GM19452 (cell line): ENCODE measurements at regions not wholly inside any gene's neighbourhood (a gene's known extent, or its start where the extent isn't known, plus 50 kb on each side); places are given as distances from the start of the nearest gene placed in this dataset.
"Not testable (repeated sequence)": the region's sequence is repeated elsewhere in the genome, so short reads cannot be mapped to it uniquely, and the experiment has no call there.

Experiments used
- ATAC-seq: cut with Tn5 transposase; IDR thresholded peaks from one replicate; pipeline ENCODE4 v1.9.1; 2021; ENCODE audit not compliant: unreplicated experiment

DNA sequence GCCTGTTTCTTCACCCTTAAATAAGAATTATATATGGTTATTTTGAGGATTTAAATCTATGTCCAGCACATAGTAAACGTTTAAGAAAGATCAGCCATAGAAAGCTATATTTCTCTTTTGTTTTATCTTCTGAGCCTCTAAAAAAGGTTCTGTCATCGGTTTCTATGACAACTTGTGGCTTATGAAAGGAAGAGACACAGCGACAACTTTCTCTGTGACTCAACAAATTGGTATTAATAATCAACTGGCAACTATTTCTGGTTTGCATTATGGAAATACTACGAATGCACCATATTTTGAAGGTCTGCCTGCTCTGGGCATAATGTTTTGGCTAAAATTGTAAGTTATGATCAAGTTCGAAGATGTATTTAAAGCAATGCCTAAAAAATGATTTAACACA is 751.0 kb downstream of the CD109 start:
- ATAC-seq, result peak; percentile 95

GRCh38 chr6:74439123-74439811 is 743.3 kb downstream of the CD109 start:
- no peak for ATAC-seq

- ATAC-seq, result not testable (repeated sequence)
Observed at GRCh38 chr6:74438395-74438794, 742.4 kb downstream of the CD109 start.

DNA sequence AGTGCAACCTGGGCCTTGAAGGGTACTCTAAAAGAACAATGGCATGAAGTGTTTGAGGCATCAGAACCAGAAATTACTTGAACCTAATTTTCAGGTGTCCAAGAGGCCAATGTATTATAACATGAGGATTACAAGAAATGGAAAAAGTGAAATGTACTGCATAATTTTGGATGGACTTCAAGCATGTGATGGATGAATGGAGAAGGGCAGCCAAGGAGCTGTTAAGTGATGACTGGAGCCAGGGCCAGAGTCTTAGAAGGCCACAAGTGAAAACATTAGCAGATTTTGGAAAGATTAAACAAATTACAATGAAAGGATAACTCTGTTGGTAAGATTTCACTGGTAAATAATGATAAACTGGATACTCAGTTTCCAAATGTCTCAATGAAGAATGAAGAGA is 738.2 kb downstream of the CD109 start:
- no peak for ATAC-seq

DNA sequence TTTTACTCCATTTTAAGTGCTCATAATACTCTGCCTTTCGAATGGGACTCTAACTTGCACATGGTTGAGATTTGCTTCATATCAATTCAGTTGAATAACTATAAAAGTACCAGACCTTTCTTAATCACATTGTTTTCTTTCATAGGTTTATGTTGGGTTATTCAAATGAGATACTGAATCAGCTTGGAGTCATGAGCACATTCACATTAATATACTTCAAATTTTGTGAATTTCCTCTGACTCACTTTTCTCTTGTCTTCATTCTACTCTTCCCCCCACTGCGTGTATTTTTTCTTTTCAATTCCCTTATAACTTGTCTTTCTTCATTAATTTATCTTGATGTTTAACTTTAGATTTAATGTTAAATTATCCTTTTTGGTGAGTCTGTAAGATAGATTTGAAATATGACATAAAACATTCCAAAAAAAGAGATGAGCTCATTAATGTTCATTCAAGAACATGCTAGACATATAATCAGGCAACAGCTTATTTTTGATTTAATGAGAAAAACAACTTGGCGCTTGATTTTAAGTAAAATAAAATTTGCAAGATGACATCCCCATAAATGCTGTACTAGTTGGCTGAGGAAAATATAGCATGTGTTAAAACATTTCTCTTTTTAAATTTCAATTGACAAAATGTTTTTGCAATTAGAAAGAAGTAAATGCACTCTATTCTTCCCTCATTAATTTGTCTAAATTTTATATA is 736.0 kb downstream of the CD109 start:
- no peak for ATAC-seq

DNA sequence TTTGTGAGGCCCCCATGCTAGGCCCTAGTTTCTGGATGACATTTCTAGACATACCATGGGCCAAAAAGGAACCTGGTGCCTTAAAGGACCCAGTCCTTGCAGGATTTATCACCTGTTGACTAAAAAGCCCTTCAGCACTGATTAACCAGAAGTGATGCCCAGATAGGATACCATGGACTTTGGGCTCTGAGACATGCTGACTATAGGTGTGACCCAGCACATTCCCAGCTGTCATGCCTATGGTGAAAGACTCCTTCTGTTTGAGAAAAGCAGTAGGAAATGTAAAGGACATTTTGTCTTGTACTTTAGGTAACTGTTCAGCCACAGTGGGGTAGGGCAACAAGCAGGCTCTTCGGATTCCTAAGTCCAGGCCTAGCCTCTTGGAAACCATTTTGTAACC is 724.2 kb downstream of the CD109 start:
- ATAC-seq, result no peak

DNA sequence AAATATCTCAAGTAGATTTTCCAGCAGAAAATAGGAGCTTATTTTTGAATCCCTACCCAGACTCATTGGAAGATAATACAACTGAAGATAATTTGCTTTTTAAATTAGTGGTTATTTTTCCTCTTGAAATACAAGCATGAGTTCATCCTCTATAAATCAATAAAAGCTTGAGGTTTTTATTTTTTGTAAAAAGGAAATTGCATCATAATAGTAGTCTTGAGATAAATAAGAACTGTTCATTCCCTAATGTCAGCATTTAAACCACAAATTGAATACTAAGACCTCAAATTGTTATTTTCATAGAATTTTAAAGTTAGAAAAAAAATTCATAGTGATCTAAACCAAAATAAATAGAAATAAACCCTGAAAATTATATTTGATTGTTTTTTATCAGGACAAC is 719.1 kb downstream of the CD109 start:
- ATAC-seq, result no peak

DNA sequence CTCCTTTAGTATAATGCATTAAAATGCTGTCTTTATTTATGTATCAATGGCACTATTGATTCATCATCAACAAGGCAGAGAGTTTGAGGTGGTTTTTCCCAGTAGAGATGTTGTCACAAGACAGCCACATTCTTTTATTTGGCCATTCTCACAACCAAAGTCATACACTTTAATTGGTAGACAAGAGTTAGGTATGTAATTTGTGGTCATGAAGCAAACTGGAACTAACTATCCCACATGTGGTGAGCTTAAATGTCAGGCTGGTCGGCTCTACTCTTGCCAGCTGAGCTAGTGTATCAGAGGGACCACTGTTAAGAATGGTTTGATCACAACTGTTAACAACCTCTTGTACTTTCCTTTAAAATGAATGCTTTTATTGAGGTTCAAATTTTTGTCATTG is 714.6 kb downstream of the CD109 start:
- ATAC-seq, result no peak

DNA sequence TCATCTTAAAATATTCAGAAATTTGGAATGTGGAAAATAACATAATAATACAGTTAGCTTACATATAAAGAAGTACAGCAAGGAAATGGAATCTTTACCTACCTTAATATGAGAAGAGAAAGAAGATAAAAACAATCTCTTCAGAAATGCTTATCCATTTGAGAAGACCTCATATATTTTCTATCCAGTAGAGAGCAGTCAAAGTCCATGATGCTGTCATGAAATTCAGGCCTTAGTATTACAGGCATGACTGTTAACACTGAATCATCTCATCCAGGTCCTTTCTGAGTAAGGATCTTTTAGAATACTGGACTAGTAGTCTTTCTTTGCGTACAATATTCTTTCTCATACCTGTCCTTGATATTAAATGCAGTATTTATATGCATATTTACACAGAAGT is 713.4 kb downstream of the CD109 start:
- peak; percentile 66 for ATAC-seq

- no peak for ATAC-seq
Observed at GRCh38 chr6:74408844-74409243, 712.8 kb downstream of the CD109 start.

GRCh38 chr6:74404366-74404765 is 708.4 kb downstream of the CD109 start:
- ATAC-seq, result no peak

DNA sequence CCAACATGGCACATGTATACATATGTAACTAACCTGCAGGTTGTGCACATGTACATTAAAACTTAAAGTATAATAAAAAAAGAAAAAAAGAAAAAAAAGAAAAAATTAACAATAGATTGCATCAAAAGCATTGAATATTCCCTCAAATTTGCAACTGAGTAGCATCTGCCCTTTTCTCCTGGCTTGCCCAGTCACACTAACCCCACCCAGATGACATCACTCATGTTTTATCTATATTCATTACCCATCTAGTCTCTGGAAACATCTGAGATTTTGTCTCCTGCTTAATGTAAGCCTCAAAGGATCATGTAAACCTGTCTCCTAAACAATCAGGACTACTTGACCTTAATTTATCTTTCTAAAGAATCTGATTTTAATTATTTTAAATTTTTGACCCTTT is 706.8 kb downstream of the CD109 start:
- no peak for ATAC-seq

DNA sequence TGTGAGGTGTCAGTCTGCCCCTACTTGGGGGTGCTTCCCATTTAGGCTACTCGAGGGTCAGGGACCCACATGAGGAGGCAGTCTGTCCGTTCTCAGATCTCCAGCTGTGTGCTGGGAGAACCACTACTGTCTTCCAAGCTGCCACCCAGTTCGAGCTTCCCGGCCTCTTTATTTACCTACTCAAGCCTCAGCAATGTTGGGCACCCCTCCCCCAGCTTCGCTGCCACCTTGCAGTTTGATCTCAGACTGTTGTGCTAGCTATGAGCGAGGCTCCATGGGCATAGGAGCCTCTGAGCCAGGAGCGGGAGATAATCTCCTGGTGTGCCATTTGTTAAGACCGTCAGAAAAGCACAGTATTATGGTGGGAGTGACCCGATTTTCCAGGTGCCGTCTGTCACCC is 682.4 kb downstream of the CD109 start:
- not testable (repeated sequence) for ATAC-seq

DNA sequence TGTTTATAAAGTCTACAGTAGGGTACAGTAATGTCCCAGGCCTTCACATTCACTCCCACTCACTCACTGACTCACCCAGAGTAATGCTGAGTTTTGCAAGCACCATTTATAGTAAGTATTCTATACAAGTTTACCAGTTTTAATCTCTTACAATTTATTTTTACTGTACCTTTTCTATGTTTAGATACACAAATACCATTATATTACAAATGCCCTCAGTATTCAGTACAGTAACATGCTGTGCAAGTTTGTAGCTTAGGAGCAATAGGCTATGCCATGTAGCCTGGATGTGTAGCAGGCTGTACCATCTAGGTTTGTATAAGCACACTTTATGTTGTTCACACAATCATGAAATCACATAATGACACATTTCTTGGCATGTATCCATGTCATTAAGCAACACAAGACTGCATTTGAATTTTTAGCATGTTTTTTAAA is 673.6 kb downstream of the CD109 start:
- no peak for ATAC-seq

DNA sequence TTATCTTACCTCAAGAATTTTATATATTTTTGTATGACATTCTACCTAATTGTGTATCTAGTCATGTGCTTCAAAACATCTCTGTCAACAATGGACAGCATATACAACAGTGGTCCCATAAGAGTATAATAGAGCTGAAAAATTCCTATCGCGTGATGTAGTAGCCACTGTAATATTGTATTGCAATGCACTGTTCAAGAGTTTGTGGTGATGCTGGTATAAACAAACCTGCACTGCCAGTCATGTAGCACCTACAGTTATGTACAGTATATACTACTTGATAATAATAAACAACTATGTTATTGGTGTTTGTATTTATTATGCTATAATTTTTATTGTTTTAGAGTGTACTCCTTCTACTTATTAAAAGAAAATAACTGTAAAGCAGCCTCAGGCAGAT is 672.7 kb downstream of the CD109 start:
- no peak for ATAC-seq

- no peak for ATAC-seq
Observed at GRCh38 chr6:74366634-74367033, 670.6 kb downstream of the CD109 start.

GRCh38 chr6:74362391-74362790 is 666.4 kb downstream of the CD109 start:
- ATAC-seq, result no peak

DNA sequence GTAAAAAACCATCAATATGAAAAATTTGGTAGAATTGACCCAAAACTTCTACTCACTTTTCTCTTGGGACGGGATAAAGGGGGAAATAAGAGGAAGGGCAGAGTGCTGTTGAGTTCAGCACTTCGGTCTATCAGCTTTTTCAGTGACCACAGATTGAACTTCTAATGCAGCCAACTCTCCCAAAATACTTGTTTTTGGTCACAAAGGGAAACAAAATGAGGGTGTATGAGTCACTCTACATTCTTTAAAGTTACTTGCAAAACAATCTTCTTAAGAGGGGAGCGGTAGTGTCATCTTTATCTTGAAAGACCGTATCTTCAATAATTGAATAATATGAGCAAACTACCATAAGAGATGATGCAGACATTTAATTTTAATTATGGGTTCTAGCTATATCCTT is 661.3 kb downstream of the CD109 start:
- ATAC-seq, result no peak

- ATAC-seq, result no peak
Observed at GRCh38 chr6:74356391-74356790, 660.4 kb downstream of the CD109 start.

DNA sequence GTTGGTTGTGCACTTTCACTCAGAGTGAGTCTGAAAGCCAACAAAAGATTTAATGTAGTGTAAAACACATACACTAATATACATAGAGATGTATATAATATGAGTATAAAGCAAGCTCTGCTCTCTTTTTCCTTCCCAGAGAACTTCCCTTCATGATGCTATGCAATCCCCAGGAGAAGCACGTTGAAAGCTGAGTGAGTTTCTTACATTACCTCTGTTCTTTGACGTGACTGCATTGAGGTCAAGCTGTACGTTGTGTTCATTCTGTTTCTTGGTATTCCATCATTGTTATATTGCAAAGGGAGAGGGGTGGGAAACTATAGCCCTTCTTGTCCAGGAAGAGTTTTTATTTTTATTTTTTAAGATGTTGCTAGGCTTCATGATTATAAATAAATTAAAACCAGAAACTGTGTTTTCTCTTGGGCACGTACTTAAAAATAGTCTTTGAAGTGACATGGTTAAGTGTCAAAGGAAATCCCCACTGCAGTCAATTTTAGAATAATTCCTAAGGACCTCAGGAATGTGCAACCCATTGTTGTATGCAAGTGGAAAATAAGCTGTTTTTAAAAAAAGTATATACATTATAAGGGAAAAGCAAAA is 651.0 kb downstream of the CD109 start:
- ATAC-seq, result no peak

GRCh38 chr6:74343804-74344203 is 647.8 kb downstream of the CD109 start:
- ATAC-seq, result no peak

DNA sequence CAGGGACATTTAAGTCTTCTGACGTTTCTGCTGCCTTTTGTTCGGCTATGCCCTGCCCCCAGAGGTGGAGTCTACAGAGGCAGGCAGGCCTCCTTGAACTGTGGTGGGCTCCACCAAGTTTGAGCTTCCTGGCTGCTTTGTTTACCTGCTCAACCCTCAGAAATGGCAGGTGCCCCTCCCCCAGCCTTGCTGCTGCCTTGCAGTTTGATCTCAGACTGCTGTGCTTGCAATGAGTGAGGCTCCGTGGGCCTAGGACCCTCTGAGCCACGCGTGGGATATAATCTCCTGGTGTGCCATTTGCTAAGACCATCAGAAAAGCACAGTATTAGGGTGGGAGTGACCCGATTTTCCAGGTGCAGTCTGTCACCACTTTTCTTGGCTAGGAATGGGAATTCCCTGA is 647.3 kb downstream of the CD109 start:
- not testable (repeated sequence) for ATAC-seq
